Prostate gland (tissue), 2 donors: ENCODE measurements at regions not wholly inside any gene's neighbourhood (a gene's known extent, or its start where the extent isn't known, plus 50 kb on each side); places are given as distances from the start of the nearest gene placed in this dataset.

Experiments used
- DNase-seq: peaks from one replicate; pipeline ENCODE4 v3.0.0-alpha.2; 2019; ENCODE audit warnings: low spot score
- H3K27ac ChIP-seq, 2 donors: fragments of 200-600 bp; sonication (generic); 2 replicates each; pipeline ENCODE4 v1.5.1; 2017 to 2019
- H3K27me3 ChIP-seq: fragments of 200-600 bp; sonication (generic); replicated peaks from 2 replicates; pipeline ENCODE4 v1.5.1; 2019; ENCODE audit not compliant: insufficient read depth
- H3K36me3 ChIP-seq, 2 donors: fragments of 200-600 bp; sonication (generic); 1 replicate in 1 of 2; 2 replicates in 1 of 2; pipeline versions ENCODE4 v1.5.1 to v1.8.1; 2017 to 2019
- H3K4me1 ChIP-seq: fragments of 200-600 bp; sonication (generic); replicated peaks from 2 replicates; pipeline ENCODE4 v1.5.1; 2019
- H3K4me3 ChIP-seq, 2 donors: fragments of 200-600 bp; sonication (generic); 2 replicates each; pipeline ENCODE4 v1.5.1; 2017 to 2019
- H3K9me3 ChIP-seq: fragments of 200-600 bp; sonication (generic); 2 replicates; pipeline ENCODE4 v1.5.1; 2017
- POLR2A ChIP-seq: fragments of 450-650 bp; IDR thresholded peaks from one replicate; pipeline ENCODE4 v1.6.1; 2016; ENCODE audit warnings: antibody characterized with exemption, mild to moderate bottlenecking
- POLR2AphosphoS5 ChIP-seq: sonication (generic); formaldehyde crosslinking; IDR thresholded peaks from one replicate; pipeline ENCODE4 v1.6.1; 2017; ENCODE audit warnings: antibody characterized with exemption
- WGBS: methylation state at CpG from one replicate; pipeline ENCODE4 v1.1.5; 2018; 5-methylcytosine and 5-hydroxymethylcytosine counted together
- intact Hi-C: fragments of 100-400 bp; cut with DNase I; formaldehyde crosslinking; loops from one replicate; pipeline ENCODE4 v1.14.2; 2022
- TF ChIP-seq, protein P1 (sequence below), 4 experiments: fragments of 200-600 bp in 2 of 4; fragments of 450-650 bp in 2 of 4; sonication (generic) in 2 of 4; IDR thresholded peaks; 1 replicate in 3 of 4; 2 replicates in 1 of 4; pipeline ENCODE4 v1.5.1; 2016 to 2019; ENCODE audit warnings: antibody characterized with exemption in 4 of 4, mild to moderate bottlenecking in 2 of 4, moderate library complexity in 2 of 4

- Histone ChIP-seq H3K27me3 (no peaks in the 10 kb centered on the region), H3K9me3 (no peaks in the 10 kb centered on the region), H3K27ac (no peak overlapping the region), H3K4me3 (no peak overlapping the region), H3K36me3 (no peaks in the 10 kb centered on the region), H3K4me1 (peaks cover 2% of the 10 kb centered on the region)
- TF ChIP-seq POLR2A = no peak
- TF ChIP-seq, protein P1, sequence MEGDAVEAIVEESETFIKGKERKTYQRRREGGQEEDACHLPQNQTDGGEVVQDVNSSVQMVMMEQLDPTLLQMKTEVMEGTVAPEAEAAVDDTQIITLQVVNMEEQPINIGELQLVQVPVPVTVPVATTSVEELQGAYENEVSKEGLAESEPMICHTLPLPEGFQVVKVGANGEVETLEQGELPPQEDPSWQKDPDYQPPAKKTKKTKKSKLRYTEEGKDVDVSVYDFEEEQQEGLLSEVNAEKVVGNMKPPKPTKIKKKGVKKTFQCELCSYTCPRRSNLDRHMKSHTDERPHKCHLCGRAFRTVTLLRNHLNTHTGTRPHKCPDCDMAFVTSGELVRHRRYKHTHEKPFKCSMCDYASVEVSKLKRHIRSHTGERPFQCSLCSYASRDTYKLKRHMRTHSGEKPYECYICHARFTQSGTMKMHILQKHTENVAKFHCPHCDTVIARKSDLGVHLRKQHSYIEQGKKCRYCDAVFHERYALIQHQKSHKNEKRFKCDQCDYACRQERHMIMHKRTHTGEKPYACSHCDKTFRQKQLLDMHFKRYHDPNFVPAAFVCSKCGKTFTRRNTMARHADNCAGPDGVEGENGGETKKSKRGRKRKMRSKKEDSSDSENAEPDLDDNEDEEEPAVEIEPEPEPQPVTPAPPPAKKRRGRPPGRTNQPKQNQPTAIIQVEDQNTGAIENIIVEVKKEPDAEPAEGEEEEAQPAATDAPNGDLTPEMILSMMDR (IDR thresholded peaks at IDR 0.05) = no peak
- TF ChIP-seq POLR2AphosphoS5 = no peak
- 64% methylated on average over 3 of the region's 3 CpGs for WGBS
- no peak for DNase-seq
- intact Hi-C loops = loop anchor here (5.0 kb wide), 1 partner anchor 35 kb away; no protein-coding TSS in a partner anchor
Measured at GRCh38 chr7:25622695-25623094, 394.4 kb upstream of the NPVF start.

DNA sequence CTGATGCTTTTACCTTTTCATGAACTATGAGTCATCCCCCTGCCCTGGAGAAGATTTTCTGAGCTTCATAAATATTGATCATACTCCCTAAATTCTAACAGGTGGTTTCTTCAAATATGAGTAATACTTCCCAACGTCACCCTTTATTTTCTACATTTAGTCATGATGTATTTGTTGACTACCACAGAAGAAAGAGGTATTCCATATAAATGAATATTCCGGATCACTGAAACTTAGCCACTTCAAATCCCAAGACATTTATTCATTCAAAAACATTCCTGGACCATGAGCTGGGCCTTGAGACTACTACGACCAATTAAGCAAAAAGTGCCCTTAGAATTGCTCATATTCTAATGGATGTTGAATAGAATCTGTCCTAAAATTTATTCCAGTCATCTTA, 395.8 kb upstream of the NPVF start:
- Histone ChIP-seq H3K36me3 (no peaks in the 10 kb centered on the region), H3K27ac (no peak overlapping the region), H3K4me3 (no peak overlapping the region), H3K27me3 (no peaks in the 10 kb centered on the region), H3K4me1 (peaks cover 2% of the 10 kb centered on the region), H3K9me3 (no peaks in the 10 kb centered on the region)
- TF ChIP-seq POLR2A (no peak), POLR2AphosphoS5 (no peak)
- TF ChIP-seq, protein P1 (IDR thresholded peaks at IDR 0.05) = no peak
- DNase-seq = no peak
- intact Hi-C loops = loop anchor here (5.0 kb wide), 1 partner anchor 33 kb away; no protein-coding TSS in a partner anchor
- whole genome bisulfite sequencing = 87% methylated on average over 3 of the region's 3 CpGs

GRCh38 chr7:25624833-25625232, 396.5 kb upstream of the NPVF start:
- no peak overlapping the region for H3K4me3 ChIP-seq
- H3K36me3 ChIP-seq = no peaks in the 10 kb centered on the region
- 71% methylated on average over 8 of the region's 8 CpGs for WGBS
- H3K27me3 ChIP-seq = no peaks in the 10 kb centered on the region
- no peak overlapping the region for H3K27ac ChIP-seq
- H3K4me1 ChIP-seq = no peaks in the 10 kb centered on the region
- intact Hi-C loops = loop anchor here (5.0 kb wide), 1 partner anchor 32 kb away; no protein-coding TSS in a partner anchor
- no peak for TF ChIP-seq POLR2A
- TF ChIP-seq, protein P1 (IDR thresholded peaks at IDR 0.05) = no peak
- TF ChIP-seq POLR2AphosphoS5 = no peak
- DNase-seq = no peak
- no peaks in the 10 kb centered on the region for H3K9me3 ChIP-seq

DNA sequence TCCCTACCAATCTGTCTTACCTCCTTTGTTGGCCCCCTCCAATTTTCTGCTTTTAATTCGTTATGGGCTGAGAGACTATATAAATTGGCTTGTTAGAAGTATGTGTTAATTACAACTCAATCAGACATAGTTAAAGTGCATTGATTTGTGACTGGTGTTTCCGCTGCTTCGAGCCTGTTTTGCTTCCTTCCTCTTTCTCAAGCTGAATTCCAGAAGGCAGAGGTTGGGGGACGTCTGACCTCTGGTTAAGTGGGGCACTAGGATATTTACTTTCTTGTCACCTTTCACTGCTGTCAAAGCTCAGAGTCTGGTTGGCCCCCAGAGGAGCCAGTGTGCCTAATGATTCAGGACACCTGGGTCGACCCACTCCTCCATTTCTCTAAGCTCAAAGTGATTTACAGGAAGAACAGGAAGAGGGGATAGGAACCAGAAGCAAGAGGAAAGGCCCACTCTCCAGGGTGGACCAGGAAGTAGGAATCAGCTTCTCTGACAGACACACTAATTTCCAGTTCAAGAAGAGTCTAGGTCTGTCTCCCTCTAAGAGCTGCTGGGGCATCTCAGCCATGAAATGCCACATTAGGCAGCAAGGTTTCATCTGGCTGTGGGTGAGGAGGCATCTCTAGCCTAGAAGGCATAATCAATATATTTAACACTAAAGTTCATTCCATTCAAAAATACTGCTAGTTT, 397.2 kb upstream of the NPVF start:
- no peak for TF ChIP-seq POLR2A
- no peak for TF ChIP-seq POLR2AphosphoS5
- TF ChIP-seq, protein P1 (IDR thresholded peaks at IDR 0.05) = no peak
- H3K4me1 ChIP-seq = no peaks in the 10 kb centered on the region
- no peaks in the 10 kb centered on the region for H3K36me3 ChIP-seq
- H3K27me3 ChIP-seq = no peaks in the 10 kb centered on the region
- no peak overlapping the region for H3K4me3 ChIP-seq
- 74% methylated on average over 5 of the region's 5 CpGs for WGBS
- no peaks in the 10 kb centered on the region for H3K9me3 ChIP-seq
- DNase-seq = no peak
- no peak overlapping the region for H3K27ac ChIP-seq
- intact Hi-C loops = no loop called here
